Neural cell (in vitro differentiated cells): ENCODE measurements at regions not wholly inside any gene's neighbourhood (a gene's known extent, or its start where the extent isn't known, plus 50 kb on each side); places are given as distances from the start of the nearest gene placed in this dataset.

Experiments used
- TF ChIP-seq, protein P1 (sequence below): fragments of 450-650 bp; IDR thresholded peaks from 2 replicates; pipeline ENCODE4 v1.5.1; 2014; ENCODE audit warnings: antibody characterized with exemption, mild to moderate bottlenecking, moderate library complexity; ENCODE audit not compliant: poor library complexity, severe bottlenecking
- TF ChIP-seq, protein P2 (sequence below): IDR thresholded peaks from 2 replicates; pipeline ENCODE4 v1.6.1; 2012; ENCODE audit warnings: borderline replicate concordance

GRCh38 chr18:51621864-51622160 is 424.3 kb upstream of the MEX3C start:
- TF ChIP-seq, protein P1, sequence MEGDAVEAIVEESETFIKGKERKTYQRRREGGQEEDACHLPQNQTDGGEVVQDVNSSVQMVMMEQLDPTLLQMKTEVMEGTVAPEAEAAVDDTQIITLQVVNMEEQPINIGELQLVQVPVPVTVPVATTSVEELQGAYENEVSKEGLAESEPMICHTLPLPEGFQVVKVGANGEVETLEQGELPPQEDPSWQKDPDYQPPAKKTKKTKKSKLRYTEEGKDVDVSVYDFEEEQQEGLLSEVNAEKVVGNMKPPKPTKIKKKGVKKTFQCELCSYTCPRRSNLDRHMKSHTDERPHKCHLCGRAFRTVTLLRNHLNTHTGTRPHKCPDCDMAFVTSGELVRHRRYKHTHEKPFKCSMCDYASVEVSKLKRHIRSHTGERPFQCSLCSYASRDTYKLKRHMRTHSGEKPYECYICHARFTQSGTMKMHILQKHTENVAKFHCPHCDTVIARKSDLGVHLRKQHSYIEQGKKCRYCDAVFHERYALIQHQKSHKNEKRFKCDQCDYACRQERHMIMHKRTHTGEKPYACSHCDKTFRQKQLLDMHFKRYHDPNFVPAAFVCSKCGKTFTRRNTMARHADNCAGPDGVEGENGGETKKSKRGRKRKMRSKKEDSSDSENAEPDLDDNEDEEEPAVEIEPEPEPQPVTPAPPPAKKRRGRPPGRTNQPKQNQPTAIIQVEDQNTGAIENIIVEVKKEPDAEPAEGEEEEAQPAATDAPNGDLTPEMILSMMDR, result no peak
- TF ChIP-seq, protein P2, sequence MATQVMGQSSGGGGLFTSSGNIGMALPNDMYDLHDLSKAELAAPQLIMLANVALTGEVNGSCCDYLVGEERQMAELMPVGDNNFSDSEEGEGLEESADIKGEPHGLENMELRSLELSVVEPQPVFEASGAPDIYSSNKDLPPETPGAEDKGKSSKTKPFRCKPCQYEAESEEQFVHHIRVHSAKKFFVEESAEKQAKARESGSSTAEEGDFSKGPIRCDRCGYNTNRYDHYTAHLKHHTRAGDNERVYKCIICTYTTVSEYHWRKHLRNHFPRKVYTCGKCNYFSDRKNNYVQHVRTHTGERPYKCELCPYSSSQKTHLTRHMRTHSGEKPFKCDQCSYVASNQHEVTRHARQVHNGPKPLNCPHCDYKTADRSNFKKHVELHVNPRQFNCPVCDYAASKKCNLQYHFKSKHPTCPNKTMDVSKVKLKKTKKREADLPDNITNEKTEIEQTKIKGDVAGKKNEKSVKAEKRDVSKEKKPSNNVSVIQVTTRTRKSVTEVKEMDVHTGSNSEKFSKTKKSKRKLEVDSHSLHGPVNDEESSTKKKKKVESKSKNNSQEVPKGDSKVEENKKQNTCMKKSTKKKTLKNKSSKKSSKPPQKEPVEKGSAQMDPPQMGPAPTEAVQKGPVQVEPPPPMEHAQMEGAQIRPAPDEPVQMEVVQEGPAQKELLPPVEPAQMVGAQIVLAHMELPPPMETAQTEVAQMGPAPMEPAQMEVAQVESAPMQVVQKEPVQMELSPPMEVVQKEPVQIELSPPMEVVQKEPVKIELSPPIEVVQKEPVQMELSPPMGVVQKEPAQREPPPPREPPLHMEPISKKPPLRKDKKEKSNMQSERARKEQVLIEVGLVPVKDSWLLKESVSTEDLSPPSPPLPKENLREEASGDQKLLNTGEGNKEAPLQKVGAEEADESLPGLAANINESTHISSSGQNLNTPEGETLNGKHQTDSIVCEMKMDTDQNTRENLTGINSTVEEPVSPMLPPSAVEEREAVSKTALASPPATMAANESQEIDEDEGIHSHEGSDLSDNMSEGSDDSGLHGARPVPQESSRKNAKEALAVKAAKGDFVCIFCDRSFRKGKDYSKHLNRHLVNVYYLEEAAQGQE, result no peak
